ENCODE measurements at regions not wholly inside any gene's neighbourhood (a gene's known extent, or its start where the extent isn't known, plus 50 kb on each side); places are given as distances from the start of the nearest gene placed in this dataset.

DNA sequence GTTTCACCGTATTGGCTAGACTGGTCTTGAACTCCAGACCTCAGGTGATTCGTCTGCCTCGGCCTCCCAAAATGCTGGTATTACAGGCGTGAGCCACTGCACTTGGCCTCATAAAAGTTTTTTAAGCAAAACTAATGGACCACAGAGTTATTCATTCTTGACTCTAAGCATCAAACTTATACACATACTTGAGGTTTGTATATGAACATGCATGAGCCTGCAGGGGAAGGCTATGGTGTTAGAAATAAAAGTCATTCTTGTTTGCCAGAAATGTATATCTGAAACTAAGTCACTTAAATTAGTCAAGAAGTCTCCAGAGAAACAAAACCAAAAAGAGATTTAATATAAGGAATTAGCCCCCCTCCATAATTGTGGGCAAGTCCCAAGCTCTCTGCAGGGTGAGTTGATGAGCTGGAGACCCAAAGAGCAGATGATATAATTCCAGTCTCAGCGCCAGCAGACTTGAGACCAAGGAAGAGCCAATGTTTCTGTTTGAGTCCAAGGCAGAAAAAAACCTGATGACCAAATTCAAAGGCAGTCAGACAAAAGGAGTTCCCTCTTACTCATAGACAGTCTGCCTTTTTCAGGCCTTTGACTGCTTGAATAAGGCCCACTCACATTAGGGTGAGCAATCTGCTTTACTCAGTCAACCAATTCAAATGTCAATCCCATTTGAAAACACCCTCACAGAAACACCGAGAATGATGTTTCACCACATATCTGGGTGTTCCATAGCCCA, 69.0 kb upstream of the DSG1 start (continued):
- TF ChIP-seq, protein P1, sequence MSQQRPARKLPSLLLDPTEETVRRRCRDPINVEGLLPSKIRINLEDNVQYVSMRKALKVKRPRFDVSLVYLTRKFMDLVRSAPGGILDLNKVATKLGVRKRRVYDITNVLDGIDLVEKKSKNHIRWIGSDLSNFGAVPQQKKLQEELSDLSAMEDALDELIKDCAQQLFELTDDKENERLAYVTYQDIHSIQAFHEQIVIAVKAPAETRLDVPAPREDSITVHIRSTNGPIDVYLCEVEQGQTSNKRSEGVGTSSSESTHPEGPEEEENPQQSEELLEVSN (IDR thresholded peaks at IDR 0.05): no peak
- no peak for TF ChIP-seq CBX8 (IDR thresholded peaks at IDR 0.05; ENCODE audit: borderline replicate concordance, low read depth, low read length)

Measured in H1 (cell line).